HL-60 (cell line): ENCODE measurements at regions not wholly inside any gene's neighbourhood (a gene's known extent, or its start where the extent isn't known, plus 50 kb on each side); places are given as distances from the start of the nearest gene placed in this dataset.

Source experiments
- DNase-seq, 2 experiments: peaks; one replicate each; pipeline ENCODE4 v3.0.0-alpha.2; 2010 to 2020; ENCODE audit warnings: low read depth in 1 of 2, low spot score in 1 of 2
- H3K27ac ChIP-seq: fragments of 250-450 bp; sonication (Bioruptor Pico); replicated peaks from 2 replicates; pipeline ENCODE4 v1.5.1; 2020; ENCODE audit warnings: mild to moderate bottlenecking, moderate library complexity
- H3K27me3 ChIP-seq: fragments of 250-450 bp; sonication (Bioruptor Pico); 2 replicates; pipeline ENCODE4 v1.5.1; 2021; ENCODE audit warnings: mild to moderate bottlenecking, moderate library complexity; ENCODE audit not compliant: insufficient read depth, poor library complexity, severe bottlenecking
- H3K4me3 ChIP-seq: replicated peaks from 2 replicates; pipeline ENCODE4 v1.5.1; 2011; ENCODE audit warnings: mild to moderate bottlenecking, control low read depth, low read length; ENCODE audit not compliant: insufficient read depth
- GABPA ChIP-seq: IDR thresholded peaks from 2 replicates; pipeline ENCODE4 v1.6.1; 2012; ENCODE audit warnings: low read depth
- POLR2AphosphoS5 ChIP-seq: IDR thresholded peaks from 2 replicates; pipeline ENCODE4 v1.6.1; 2012; ENCODE audit warnings: low read depth
- SPI1 ChIP-seq: IDR thresholded peaks from 2 replicates; pipeline ENCODE4 v1.6.1; 2012; ENCODE audit warnings: low read depth, mild to moderate bottlenecking, borderline replicate concordance
- TF ChIP-seq, protein P1 (sequence below): IDR thresholded peaks from one replicate; pipeline ENCODE4 v1.5.1; 2011; ENCODE audit warnings: low read length, control low read depth, inconsistent platforms; ENCODE audit not compliant: insufficient read depth
- TF ChIP-seq, protein P2 (sequence below): IDR thresholded peaks from 2 replicates; pipeline ENCODE4 v1.6.1; 2012; ENCODE audit warnings: low read depth; ENCODE audit not compliant: insufficient replicate concordance

- TF ChIP-seq POLR2AphosphoS5 (no peak), GABPA (no peak), SPI1 (no peak)
- TF ChIP-seq, protein P1, sequence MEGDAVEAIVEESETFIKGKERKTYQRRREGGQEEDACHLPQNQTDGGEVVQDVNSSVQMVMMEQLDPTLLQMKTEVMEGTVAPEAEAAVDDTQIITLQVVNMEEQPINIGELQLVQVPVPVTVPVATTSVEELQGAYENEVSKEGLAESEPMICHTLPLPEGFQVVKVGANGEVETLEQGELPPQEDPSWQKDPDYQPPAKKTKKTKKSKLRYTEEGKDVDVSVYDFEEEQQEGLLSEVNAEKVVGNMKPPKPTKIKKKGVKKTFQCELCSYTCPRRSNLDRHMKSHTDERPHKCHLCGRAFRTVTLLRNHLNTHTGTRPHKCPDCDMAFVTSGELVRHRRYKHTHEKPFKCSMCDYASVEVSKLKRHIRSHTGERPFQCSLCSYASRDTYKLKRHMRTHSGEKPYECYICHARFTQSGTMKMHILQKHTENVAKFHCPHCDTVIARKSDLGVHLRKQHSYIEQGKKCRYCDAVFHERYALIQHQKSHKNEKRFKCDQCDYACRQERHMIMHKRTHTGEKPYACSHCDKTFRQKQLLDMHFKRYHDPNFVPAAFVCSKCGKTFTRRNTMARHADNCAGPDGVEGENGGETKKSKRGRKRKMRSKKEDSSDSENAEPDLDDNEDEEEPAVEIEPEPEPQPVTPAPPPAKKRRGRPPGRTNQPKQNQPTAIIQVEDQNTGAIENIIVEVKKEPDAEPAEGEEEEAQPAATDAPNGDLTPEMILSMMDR, result no peak
- TF ChIP-seq, protein P2, sequence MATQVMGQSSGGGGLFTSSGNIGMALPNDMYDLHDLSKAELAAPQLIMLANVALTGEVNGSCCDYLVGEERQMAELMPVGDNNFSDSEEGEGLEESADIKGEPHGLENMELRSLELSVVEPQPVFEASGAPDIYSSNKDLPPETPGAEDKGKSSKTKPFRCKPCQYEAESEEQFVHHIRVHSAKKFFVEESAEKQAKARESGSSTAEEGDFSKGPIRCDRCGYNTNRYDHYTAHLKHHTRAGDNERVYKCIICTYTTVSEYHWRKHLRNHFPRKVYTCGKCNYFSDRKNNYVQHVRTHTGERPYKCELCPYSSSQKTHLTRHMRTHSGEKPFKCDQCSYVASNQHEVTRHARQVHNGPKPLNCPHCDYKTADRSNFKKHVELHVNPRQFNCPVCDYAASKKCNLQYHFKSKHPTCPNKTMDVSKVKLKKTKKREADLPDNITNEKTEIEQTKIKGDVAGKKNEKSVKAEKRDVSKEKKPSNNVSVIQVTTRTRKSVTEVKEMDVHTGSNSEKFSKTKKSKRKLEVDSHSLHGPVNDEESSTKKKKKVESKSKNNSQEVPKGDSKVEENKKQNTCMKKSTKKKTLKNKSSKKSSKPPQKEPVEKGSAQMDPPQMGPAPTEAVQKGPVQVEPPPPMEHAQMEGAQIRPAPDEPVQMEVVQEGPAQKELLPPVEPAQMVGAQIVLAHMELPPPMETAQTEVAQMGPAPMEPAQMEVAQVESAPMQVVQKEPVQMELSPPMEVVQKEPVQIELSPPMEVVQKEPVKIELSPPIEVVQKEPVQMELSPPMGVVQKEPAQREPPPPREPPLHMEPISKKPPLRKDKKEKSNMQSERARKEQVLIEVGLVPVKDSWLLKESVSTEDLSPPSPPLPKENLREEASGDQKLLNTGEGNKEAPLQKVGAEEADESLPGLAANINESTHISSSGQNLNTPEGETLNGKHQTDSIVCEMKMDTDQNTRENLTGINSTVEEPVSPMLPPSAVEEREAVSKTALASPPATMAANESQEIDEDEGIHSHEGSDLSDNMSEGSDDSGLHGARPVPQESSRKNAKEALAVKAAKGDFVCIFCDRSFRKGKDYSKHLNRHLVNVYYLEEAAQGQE, result no peak
- H3K27me3 ChIP-seq, result no peaks in the 10 kb centered on the region
- DNase-seq, result no peak
- H3K4me3 ChIP-seq, result no peak overlapping the region
- no peak overlapping the region for H3K27ac ChIP-seq
Measured at GRCh38 chr6:145547594-145548335, 187.6 kb downstream of the EPM2A start.

DNA sequence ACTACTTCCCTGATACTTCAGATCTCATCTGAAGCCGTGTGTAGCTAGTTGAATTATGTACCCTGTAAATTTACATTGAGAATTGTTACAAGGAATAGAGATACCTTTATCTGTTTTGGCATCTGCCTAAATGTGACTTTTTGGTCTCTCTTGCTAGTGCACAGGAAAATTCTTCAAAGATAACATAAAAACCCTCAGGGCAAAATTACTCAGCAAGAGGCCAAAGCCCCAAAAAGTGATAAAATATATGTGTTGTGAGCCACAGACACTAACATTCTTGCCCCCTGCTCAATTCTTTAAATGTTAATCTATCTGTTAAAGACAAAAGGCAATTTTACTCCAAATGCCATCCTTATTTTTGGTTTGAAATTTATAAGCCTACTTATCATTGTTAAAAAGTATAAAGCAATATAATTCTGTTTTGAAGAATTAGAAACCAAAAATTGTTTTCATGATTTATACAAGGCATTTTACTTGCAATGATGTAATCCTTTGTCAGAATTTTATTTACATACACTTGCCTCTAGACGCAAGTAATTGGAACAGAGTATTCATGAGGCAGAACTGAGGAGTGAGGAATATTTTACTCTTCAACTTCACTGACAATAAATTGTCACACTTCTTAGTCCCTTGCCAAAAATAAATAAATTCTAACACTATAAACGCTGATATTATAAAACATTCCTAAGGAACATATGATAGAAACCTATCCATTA is 186.2 kb downstream of the EPM2A start:
- TF ChIP-seq SPI1 (no peak), POLR2AphosphoS5 (no peak), GABPA (no peak)
- TF ChIP-seq, protein P1, result no peak
- TF ChIP-seq, protein P2, result no peak
- no peaks in the 10 kb centered on the region for H3K27me3 ChIP-seq
- H3K27ac ChIP-seq, result no peak overlapping the region
- H3K4me3 ChIP-seq, result no peak overlapping the region
- no peak for DNase-seq

DNA sequence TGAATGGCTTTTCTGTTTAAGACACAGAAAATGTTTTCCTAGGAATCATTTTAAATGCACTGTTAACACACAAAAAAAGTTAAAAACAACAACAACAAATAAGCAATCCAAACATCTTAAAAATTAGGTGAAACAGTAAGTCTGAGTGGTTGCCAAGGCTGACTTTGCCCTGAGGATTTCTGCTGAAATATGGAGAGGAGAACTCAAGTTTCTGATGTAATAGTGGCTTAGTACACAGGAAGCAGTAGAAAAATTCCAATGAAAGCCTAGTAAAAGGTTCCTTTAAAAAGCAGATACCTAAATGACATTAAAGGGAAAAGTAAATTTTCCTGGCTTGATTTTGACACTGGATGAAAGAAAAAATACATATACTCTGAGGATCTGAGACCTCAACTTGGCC is 184.2 kb downstream of the EPM2A start:
- H3K27ac ChIP-seq, result no peak overlapping the region
- TF ChIP-seq POLR2AphosphoS5, result no peak
- TF ChIP-seq SPI1, result no peak
- TF ChIP-seq, protein P1, result no peak
- no peak for DNase-seq
- no peak overlapping the region for H3K4me3 ChIP-seq
- no peaks in the 10 kb centered on the region for H3K27me3 ChIP-seq
